KOPT-K1 (cell line): ENCODE measurements at regions not wholly inside any gene's neighbourhood (a gene's known extent, or its start where the extent isn't known, plus 50 kb on each side); places are given as distances from the start of the nearest gene placed in this dataset.

Experiments used
- H3K27ac ChIP-seq: fragments of 200-600 bp; sonication (generic); 2 replicates; pipeline ENCODE4 v1.5.1; 2016; ENCODE audit warnings: antibody characterized with exemption, mild to moderate bottlenecking, low read depth, low read length; ENCODE audit not compliant: poor library complexity, severe bottlenecking
- H3K36me3 ChIP-seq: fragments of 200-600 bp; sonication (generic); 2 replicates; pipeline ENCODE4 v1.5.1; 2017; ENCODE audit warnings: antibody characterized with exemption, mild to moderate bottlenecking, low read length, moderate library complexity; ENCODE audit not compliant: insufficient read depth
- H3K9me3 ChIP-seq: fragments of 200-600 bp; sonication (generic); 2 replicates; pipeline ENCODE4 v1.5.1; 2017; ENCODE audit warnings: antibody characterized with exemption, low read length, mild to moderate bottlenecking; ENCODE audit not compliant: insufficient read depth, poor library complexity, severe bottlenecking

DNA sequence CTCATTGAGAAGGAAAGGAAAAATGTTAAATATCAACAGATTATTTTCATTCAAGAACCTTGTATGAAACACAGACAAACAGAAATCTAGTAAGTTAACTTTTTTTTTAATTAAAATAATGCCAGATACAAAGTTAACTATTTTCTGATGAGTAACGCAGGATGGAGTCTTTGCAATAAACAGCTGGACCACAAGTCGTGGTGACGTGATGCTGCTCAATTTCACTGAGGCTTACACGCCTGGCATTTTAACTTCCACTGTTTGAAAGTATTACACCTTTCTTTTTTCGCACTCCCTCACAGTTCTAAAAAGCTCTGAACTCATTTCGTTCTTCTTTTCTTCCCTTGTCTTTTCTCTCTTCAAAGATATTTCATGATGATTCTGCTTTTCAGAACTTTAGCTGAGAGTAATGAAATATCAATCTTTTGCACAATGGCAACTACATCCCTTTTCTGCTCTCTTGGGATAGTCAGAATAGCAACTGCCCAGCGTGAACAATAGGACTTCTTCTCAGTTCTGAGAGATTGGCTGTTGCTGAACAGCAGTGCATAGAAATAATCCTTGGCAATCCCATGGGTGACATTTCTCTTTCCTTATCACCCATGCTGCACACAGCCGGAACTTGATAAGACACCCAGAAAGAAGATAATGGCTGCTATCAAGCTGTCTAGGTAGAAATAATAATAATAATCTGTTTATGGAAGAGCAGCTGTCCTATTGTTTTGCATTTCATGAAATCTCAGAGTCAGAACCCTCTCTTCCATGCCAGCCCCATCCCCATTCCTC, 160.5 kb downstream of the BTG1 start:
- H3K36me3 ChIP-seq, result no peaks in the 10 kb centered on the region
- H3K9me3 ChIP-seq, result no peaks in the 10 kb centered on the region
- no peak overlapping the region for H3K27ac ChIP-seq

DNA sequence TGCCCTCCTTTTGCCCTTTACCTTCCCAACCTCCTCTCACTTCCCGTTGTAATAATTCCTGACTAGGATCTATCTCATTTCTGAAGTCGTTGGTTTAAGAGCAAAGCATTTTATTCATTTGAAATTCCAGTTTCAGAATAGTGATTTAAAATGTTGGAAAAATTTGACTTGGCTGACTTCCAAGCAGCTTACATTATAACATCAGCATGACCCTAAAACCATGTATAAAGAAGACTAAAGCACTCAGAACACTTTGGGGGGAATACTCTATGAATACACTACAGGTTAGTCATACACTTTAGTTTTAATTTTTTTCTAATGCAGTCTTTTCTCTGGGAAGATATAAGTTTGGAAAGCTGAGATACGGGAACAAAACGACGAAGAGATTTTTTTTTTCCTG, 161.1 kb downstream of the BTG1 start:
- no peaks in the 10 kb centered on the region for H3K36me3 ChIP-seq
- H3K27ac ChIP-seq, result no peak overlapping the region
- H3K9me3 ChIP-seq, result no peaks in the 10 kb centered on the region

DNA sequence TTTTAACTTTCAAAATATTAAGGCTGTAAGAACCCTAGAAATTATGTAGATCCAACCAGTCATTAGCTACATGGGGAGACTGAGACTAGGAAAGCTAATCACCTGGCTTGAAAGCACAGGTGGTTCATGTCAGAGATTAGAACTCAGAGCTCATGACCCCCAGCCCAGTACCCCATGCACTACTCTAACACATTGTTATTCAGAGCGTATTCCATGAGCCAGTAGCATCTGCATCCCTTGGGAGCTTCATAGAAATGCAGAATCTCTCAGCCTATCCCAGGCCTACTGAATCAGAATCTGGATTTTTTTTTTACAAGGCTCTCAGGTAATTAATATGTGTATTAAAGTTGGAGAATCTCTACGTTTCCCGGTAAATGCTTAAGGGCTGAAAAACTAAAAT, 161.7 kb downstream of the BTG1 start:
- Histone ChIP-seq H3K9me3 (no peaks in the 10 kb centered on the region), H3K27ac (no peak overlapping the region)

DNA sequence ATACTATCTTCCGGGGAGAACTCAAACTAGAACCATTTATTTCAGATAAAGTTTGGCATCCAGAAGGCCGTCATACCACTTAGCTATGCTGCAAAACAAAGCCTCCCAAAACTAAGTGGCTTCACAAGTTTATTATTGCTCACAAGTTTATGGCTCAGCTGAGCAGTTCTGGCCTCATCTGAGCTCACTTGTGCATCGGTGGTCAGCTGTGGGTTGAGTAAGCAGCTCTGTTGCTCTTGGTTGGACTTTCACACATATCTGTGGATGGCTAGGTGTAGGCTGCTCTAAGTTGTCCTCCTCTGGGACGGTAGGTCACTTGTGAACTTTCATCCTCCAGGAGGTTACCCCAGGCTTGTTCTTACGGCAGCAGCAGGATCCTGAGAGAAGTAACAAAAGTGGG, 162.7 kb downstream of the BTG1 start:
- no peak overlapping the region for H3K27ac ChIP-seq
- H3K9me3 ChIP-seq, result no peaks in the 10 kb centered on the region
- H3K36me3 ChIP-seq, result no peaks in the 10 kb centered on the region

More for the DNA sequence above, 161.7 kb downstream of the BTG1 start:
- H3K36me3 ChIP-seq, result no peaks in the 10 kb centered on the region

DNA sequence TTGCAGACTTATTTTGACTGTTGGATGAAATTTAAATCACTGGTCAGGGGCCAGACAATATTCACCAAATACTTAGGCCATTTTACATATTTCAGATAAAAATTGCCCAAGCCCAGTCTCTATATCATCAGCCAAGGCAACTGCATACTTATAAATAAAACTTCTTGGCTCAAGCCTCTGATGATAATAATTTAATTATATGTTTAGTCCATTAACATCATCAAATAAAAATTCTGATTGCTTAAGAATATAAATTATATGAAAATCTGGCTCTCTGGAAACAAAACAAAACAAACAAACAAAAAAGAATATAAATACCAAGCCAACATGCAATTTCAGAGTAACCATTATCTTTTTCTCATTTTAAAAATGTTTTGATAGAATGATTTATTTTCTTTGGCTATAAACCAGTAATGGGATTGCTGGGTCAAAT, 165.2 kb downstream of the BTG1 start:
- Histone ChIP-seq H3K36me3 (no peaks in the 10 kb centered on the region), H3K27ac (no peak overlapping the region), H3K9me3 (no peaks in the 10 kb centered on the region)

DNA sequence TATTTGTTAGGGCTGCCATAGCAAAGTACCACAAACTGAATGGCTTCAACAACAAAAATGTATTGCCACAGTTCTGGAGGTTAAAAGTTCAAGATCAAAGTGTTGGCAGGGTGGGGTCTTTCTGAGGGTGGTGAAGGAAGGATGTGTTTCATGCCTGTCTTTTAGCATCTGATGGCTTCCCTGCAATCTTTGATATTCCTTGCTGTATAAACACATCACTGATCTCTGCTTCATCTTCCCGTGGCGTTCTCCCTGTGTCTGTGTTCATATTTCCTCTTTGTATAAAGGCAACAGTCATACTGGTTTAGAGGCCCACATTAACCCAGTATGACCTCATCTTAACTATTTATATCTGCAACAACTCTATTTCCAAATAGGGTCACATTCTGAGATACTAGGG, 167.5 kb downstream of the BTG1 start:
- no peaks in the 10 kb centered on the region for H3K9me3 ChIP-seq
- no peak overlapping the region for H3K27ac ChIP-seq
- no peaks in the 10 kb centered on the region for H3K36me3 ChIP-seq

DNA sequence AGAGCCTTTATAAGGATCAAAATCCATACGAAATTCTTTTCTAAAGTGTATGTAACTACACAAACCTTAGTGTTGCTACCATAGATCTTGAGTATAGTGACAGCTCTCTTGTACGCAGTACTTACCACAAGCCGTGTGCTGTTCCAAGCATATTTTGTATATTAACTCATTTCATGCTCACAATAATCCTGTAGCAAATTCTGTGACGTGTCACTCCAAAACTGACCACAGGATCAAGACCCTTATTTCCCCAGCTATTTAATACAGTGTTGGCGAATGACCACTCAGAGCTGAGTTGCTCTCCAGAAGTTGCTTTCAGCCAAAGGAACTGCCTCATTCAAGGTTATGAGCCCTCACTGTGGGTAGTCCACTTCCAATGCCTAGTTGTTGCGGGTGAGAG, 169.8 kb downstream of the BTG1 start:
- Histone ChIP-seq H3K36me3 (no peaks in the 10 kb centered on the region), H3K27ac (no peak overlapping the region), H3K9me3 (peaks cover 1% of the 10 kb centered on the region)

DNA sequence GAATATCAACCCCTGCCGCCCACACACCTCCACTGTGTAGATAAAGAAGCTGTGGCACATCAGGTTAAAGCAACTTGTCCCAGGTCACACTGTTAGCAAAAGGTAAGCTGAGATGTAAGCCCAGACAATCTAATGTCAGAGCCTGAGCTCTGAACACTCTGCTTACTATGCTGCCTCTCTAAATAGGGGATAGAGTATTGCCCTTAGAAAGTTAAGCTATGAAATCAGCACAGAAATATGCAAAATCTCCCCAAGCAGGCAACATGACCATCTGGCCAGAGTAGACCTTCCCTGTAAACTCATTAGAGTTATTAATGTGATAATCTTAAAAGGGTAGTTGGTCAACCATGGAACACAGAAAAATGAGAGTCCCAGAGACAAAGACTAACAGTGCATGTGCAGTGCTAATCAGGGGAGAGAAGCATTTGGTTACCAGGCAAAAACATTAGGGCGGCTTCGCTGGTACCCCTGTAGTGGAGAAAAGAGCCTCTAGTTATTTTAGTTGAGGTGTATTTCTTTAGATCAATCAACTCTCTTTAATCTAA, 171.0 kb downstream of the BTG1 start:
- no peak overlapping the region for H3K27ac ChIP-seq
- H3K36me3 ChIP-seq, result no peaks in the 10 kb centered on the region

DNA sequence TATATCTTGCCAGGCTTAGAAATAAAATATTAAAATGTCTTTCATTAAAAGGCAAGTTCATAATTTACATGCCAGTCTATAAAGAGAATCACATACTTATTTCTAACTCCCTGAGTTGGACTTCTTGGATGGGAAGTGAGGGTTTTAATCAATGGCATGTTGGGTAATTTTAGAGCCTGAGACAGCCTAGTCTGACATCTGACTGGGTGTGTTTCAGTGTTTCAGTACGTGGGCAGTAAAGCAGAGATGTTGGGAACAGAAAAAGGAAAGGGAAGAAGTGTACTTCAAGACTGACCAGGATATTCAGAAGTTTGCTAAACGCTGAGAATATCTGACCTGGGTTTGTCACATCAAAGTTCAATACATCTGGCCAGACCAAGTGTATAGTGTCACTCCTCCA, 171.8 kb downstream of the BTG1 start:
- H3K36me3 ChIP-seq, result no peaks in the 10 kb centered on the region
- no peak overlapping the region for H3K27ac ChIP-seq
- H3K9me3 ChIP-seq, result peaks cover 14% of the 10 kb centered on the region

More for the DNA sequence above, 171.0 kb downstream of the BTG1 start:
- H3K9me3 ChIP-seq, result peaks cover 14% of the 10 kb centered on the region

DNA sequence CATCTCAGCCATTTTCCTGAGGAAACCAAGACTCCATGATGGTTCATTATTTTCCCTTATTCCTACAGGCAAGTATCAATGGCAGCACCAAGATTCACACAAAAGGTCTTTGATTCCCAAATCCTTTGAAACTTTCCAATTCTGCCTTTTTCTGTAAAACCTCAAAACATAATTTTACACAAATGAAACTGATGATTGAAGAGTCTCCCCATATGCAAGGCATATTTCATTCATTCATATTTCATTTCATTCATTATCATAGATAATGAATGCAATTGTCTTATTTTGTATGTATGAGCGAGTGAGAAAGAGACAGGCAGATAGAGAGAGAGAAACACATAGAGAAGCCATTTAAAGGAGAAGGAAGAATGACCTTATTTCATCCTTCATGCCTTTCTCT, 172.8 kb downstream of the BTG1 start:
- Histone ChIP-seq H3K36me3 (no peaks in the 10 kb centered on the region), H3K9me3 (peaks cover 14% of the 10 kb centered on the region)

DNA sequence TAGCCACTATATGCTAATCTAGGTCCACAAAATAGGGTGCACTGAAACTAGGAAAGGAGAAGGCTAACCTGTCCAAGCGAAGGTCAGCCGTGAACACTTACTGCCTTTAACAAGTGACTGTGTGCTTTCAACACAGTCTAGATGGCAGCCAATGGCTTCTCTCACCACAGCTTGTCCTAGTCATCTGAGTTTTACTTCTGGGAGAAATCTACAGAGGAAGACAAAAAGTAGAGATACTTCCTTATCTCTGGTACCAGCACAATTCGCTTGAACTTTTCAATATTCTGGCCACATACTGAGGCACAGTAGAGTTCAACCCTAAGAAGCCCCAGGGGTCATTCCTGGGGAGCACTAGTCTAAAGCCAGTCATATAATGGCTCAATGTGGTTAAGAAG, 176.9 kb downstream of the BTG1 start:
- no peaks in the 10 kb centered on the region for H3K36me3 ChIP-seq
- no peak overlapping the region for H3K27ac ChIP-seq
- peaks cover 14% of the 10 kb centered on the region for H3K9me3 ChIP-seq

More for the DNA sequence above, 172.8 kb downstream of the BTG1 start:
- H3K27ac ChIP-seq, result no peak overlapping the region

DNA sequence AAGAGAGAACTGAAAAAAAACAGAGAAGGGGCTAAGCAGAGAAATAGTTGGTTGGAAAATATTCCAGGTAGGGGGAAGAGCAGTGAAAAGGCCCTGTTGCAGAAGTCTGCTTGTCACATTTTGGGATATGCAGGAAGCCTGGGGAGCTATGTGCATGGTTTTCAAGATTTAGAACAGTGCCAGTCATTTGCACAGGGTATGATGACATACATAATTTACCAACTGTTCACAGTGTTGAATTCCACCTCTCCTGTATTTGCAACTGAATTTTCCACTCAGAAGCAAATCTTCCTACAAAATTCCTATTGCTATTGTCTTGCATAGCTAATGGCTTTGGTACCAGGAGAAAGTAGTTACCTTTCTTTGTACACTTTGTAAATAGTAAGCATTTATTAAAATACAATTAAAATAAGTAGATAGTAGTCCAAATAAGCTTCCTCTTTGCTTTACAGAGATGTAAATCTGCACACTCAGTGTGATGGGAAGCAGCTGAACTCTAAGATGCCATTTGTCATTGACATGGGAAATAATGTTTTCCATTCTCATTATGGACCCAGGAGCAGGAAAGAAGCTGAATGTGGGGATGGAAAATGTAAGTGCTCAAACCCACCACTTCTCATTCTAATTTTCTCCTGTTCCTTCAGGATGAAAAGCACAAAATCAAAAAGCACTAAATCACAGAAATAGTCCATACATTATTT, 177.4 kb downstream of the BTG1 start:
- Histone ChIP-seq H3K36me3 (no peaks in the 10 kb centered on the region), H3K9me3 (peaks cover 14% of the 10 kb centered on the region), H3K27ac (no peak overlapping the region)

DNA sequence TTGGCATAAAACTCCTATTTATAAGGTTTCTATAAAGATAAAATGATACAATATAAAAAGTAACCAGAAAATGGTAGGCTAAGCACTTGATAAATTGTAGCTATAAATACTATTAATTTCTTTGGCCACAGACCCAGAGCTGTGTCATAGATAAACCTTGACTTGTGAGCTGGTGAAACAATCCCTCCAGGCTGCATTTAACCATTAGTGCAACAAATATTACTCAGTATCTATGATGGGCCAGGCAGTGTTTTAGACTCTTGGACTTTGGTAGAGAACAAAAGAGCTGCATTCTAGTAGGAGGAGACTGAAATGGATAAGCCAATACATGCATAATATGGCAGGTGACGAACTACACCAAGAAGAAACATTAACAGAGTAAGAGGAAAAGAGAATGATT, 178.1 kb downstream of the BTG1 start:
- Histone ChIP-seq H3K36me3 (no peaks in the 10 kb centered on the region), H3K27ac (no peak overlapping the region), H3K9me3 (peaks cover 14% of the 10 kb centered on the region)

DNA sequence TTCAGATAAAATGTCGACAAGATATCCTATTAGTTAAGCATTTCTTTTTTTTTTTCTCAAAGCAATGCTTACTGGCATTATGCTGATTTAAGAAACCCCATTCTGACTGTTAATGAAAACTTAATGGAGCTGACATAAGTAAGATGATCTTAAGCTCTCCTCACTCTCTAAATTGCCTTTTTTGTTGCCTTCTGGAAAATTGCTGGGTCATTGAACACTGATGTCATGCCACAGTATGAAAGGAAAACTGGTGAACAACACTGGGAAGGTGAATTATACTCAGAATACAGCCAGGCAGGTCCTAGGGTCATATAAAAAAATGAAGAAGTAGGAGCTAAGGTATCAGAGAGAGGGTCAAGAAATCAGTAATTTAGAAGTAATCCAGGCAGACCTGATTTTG, 179.9 kb downstream of the BTG1 start:
- no peak overlapping the region for H3K27ac ChIP-seq
- no peaks in the 10 kb centered on the region for H3K36me3 ChIP-seq
- H3K9me3 ChIP-seq, result peaks cover 12% of the 10 kb centered on the region

DNA sequence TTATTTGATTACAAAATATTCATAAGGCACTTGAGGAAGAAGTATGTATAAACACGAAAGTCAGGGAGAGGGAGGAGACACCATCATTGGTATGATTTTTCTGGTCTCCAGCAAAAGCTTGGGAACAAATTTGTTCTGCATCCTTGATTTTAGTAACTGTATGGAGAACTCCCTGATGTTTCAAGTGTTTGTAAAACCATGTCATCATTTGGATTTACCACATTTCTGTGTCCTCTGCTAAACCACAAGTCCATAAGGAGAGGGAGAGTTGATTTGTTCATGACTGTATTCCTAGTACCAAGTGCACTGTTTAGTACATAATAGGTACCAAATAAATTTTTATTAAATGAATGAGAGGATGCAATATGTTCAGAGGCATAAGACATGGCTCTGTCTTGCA, 181.1 kb downstream of the BTG1 start:
- no peaks in the 10 kb centered on the region for H3K36me3 ChIP-seq
- H3K27ac ChIP-seq, result no peak overlapping the region
- H3K9me3 ChIP-seq, result no peaks in the 10 kb centered on the region
